ENCODE measurements at regions not wholly inside any gene's neighbourhood (a gene's known extent, or its start where the extent isn't known, plus 50 kb on each side); places are given as distances from the start of the nearest gene placed in this dataset.

DNA sequence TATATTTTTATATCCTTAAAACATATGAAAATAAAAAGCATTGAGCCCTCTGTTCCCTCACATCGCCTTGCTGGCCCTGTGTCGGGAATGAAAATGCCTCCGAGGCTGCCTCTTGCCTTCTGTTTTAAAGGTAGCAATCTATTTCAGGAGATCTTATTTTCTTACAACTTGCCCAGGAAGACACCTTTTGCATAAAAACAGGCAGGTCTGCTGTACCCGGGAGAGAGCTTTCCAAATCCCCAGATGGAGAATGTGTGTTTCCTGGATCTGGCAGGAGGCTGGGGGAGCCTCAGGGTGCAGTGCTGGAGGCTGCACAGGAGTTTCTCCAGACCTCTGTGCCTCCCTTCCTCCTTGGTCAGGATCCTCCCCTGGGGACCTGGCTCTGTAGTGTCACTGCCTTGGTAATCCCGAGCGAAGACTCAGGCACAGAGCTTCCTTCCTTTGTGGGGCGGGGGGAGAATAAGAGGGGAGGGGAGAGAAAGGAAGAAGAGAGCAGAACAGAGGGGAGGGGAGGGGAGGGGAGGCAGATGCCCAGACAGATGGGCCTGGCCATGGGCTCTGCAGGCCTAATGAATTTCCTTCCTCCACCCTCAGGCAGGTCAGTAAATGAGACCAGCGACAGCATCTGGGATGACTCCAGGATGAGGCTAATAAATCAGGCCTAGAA is 104.0 kb upstream of the BOD1 start:
- peaks cover 4% of the 10 kb centered on the region for H3K27me3 Mint-ChIP-seq (ENCODE audit: low read depth)
- no peaks in the 10 kb centered on the region for H3K9me3 Mint-ChIP-seq
- H3K4me1 Mint-ChIP-seq (ENCODE audit: low read depth): no peaks in the 10 kb centered on the region
- no peak overlapping the region for H3K27ac Mint-ChIP-seq
- H3K4me3 Mint-ChIP-seq: no peak overlapping the region
- no peaks in the 10 kb centered on the region for H3K36me3 Mint-ChIP-seq (ENCODE audit: low read depth)

DNA sequence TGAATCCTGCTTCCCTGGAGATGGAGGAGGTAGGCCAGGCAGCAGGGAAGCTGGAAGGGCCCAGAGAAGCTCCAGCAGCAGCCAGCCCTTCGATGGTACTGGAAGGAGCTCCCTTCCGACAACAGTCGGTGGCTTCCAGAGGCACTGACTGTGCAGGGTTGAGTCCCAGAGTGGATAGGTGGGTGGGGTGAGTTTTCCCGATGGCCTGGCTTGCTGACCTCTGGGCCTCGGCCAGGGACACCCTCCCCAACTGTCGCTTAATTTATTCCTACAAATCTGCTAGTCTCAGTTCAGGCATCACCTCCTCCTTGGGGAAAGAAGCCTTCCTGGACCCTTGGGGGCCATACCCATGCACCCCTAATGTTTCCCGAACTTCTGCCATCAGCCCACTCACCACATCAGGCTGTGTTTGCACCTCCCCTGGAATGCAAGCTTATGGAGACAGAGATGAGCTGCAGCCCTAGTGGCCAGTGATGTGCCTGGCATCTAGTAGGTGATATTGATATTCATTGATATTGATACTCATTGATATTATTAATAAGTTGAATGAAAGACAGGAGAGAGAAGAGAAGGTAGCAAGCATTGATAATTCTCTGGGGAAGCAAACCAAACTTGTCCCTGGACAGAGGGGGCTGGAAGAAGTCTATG is 104.6 kb upstream of the BOD1 start:
- no peaks in the 10 kb centered on the region for H3K36me3 Mint-ChIP-seq (ENCODE audit: low read depth)
- H3K4me1 Mint-ChIP-seq (ENCODE audit: low read depth): no peaks in the 10 kb centered on the region
- H3K27me3 Mint-ChIP-seq (ENCODE audit: low read depth): no peaks in the 10 kb centered on the region
- no peak overlapping the region for H3K4me3 Mint-ChIP-seq
- no peaks in the 10 kb centered on the region for H3K9me3 Mint-ChIP-seq
- H3K27ac Mint-ChIP-seq: no peak overlapping the region

DNA sequence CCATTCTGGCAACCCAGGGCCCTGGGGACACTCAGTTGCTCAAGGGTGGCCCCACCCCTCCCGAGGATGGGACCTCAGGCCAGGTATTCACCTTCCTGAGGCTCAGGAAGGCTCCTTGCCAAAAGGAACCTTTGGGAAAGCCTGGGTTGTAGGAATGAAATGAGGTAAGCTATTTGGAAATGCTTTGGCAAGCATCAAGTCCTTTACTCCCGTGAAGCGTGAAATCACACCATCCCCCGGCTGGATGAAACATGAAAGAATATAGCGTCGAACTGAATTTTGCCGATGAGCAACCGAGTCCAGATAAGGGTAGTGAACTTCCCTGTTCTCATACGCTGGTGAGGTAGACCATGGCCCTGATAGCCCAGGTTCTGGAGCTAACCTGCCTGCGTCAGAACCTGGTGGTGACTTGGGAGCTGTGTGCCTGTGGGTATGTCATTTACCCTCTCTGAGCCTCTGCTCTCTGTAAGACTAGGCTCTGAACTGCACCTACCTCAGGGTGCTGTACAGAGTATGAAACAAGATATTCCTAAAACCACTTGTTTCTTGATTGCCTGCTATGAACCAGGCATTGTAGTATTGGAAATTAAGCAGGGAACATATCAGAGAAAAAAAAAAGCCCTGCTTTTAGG is 105.3 kb upstream of the BOD1 start:
- no peak overlapping the region for H3K27ac Mint-ChIP-seq
- no peaks in the 10 kb centered on the region for H3K9me3 Mint-ChIP-seq
- no peak overlapping the region for H3K4me3 Mint-ChIP-seq
- H3K27me3 Mint-ChIP-seq (ENCODE audit: low read depth): no peaks in the 10 kb centered on the region
- H3K36me3 Mint-ChIP-seq (ENCODE audit: low read depth): no peaks in the 10 kb centered on the region
- no peaks in the 10 kb centered on the region for H3K4me1 Mint-ChIP-seq (ENCODE audit: low read depth)

- H3K27me3 Mint-ChIP-seq (ENCODE audit: low read depth): no peaks in the 10 kb centered on the region
- H3K4me1 Mint-ChIP-seq (ENCODE audit: low read depth): no peaks in the 10 kb centered on the region
- no peaks in the 10 kb centered on the region for H3K36me3 Mint-ChIP-seq (ENCODE audit: low read depth)
- no peak overlapping the region for H3K27ac Mint-ChIP-seq
- no peak overlapping the region for H3K4me3 Mint-ChIP-seq
- no peaks in the 10 kb centered on the region for H3K9me3 Mint-ChIP-seq
These were observed 110.6 kb upstream of the BOD1 start for GRCh38 chr5:173726846-173727557.

- H3K27me3 Mint-ChIP-seq (ENCODE audit: low read depth): no peaks in the 10 kb centered on the region
- H3K4me1 Mint-ChIP-seq (ENCODE audit: low read depth): no peaks in the 10 kb centered on the region
- H3K9me3 Mint-ChIP-seq: no peaks in the 10 kb centered on the region
- no peak overlapping the region for H3K4me3 Mint-ChIP-seq
- H3K36me3 Mint-ChIP-seq (ENCODE audit: low read depth): no peaks in the 10 kb centered on the region
- no peak overlapping the region for H3K27ac Mint-ChIP-seq
These were observed 111.7 kb upstream of the BOD1 start for GRCh38 chr5:173727839-173728778.

DNA sequence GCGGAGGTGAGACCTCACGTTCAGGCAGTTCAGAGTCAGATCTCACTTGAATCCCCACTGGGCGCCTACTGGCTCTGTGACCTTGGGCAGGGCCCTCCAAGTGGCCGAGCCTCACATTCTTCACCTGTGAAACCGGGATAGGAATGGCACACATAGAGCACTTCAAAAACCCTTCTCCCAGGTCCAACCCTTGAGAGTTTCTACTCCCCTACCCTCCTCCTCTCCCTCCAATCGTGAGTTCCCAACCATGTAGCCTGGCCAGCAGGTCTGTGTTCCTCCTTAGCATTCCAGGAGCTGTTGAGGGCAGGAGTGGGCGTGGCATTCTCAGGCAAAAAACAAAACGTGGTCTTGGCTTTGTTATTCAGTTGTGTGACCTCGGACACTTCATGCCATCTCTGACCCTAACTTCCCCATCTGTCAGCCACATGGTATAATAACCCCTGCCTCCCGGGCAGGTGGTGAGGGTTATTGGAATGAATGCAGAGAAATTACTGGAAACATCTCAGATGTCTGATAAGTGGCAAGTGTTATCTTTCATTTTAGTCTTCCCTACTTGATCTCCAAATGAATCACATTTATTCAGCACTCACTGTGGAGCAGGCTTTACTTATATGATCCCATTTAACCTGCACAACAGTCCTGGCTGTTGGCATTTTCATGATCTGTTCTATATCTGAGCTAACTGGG is 112.8 kb upstream of the BOD1 start:
- Mint-ChIP-seq H3K27ac (no peak overlapping the region), H3K4me3 (no peak overlapping the region), H3K4me1 (ENCODE audit: low read depth) (no peaks in the 10 kb centered on the region), H3K27me3 (ENCODE audit: low read depth) (no peaks in the 10 kb centered on the region), H3K9me3 (no peaks in the 10 kb centered on the region), H3K36me3 (ENCODE audit: low read depth) (no peaks in the 10 kb centered on the region)

DNA sequence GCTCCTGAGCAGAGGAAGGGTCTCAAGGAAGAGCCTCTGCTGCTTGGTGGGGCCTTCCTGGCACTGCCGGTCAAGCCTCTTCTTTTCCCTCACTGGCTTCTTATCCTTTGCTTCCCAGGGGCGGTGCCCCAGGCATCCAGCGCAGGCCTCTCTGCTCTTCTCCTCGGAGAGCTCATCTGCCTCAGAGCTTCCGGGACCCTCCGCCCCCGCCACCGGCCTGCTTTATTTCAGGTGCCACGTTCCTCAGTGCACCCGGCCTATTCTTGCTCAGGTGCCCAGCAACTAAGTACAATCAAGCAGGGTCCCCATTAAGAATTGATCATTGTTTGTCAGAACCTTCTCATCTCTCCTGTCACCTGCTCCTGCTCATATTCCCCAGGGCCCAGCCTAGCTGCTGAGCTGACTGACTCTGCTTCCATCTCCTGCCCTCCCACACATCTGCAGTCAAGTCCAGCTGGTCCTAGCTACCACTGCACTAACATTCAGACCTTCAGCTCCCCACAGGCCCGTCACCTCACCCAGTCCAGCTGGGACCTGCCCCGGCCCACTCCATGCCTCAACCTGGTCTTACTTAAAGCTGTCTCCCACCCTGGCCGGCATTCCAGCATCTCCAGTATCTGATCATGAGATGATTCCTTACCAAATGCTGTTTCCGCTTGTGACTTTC is 114.3 kb upstream of the BOD1 start:
- Mint-ChIP-seq H3K4me1 (ENCODE audit: low read depth) (no peaks in the 10 kb centered on the region), H3K36me3 (ENCODE audit: low read depth) (no peaks in the 10 kb centered on the region), H3K27me3 (ENCODE audit: low read depth) (no peaks in the 10 kb centered on the region), H3K4me3 (no peak overlapping the region), H3K9me3 (no peaks in the 10 kb centered on the region), H3K27ac (no peak overlapping the region)

- no peak overlapping the region for H3K27ac Mint-ChIP-seq
- H3K4me3 Mint-ChIP-seq: no peak overlapping the region
- no peaks in the 10 kb centered on the region for H3K9me3 Mint-ChIP-seq
- H3K4me1 Mint-ChIP-seq (ENCODE audit: low read depth): no peaks in the 10 kb centered on the region
- H3K36me3 Mint-ChIP-seq (ENCODE audit: low read depth): no peaks in the 10 kb centered on the region
- no peaks in the 10 kb centered on the region for H3K27me3 Mint-ChIP-seq (ENCODE audit: low read depth)
These were observed 116.6 kb upstream of the BOD1 start for GRCh38 chr5:173733021-173733420.

- H3K27ac Mint-ChIP-seq: no peak overlapping the region
These were observed 117.0 kb upstream of the BOD1 start for GRCh38 chr5:173733425-173733824.

DNA sequence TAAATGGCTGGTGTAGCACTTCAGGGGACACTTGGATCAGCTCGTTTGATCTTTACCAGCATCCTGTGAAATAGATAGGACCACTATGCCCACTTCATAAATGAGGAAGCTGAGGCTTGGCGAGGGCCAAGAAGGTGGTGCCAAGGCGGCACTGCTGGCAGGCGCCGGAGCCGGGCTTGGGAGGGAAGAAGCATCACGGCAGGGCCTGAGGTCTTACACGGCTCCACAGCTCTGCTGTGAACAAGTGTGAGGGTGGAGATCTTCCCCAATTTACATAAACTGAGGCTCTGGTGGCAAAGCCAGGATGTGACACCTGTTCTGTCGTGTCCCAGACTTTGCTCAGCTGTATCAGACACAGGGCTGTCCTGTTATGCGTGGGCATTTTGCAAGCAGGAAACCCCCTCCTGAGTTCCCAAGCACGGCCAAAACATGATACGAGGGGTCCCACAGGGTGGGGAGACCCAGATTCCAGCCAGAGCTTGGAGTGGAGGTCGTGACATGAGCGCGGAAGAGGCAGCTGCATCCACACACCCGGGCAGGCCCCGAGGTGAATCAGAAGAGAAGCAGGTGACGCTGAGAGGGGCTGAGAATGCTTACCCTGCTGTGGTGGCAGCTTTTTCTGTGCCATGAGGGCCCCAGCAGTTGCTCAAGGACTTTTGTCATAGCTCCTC is 117.5 kb upstream of the BOD1 start:
- Mint-ChIP-seq H3K4me3 (no peak overlapping the region), H3K27ac (no peak overlapping the region), H3K27me3 (ENCODE audit: low read depth) (no peaks in the 10 kb centered on the region), H3K36me3 (ENCODE audit: low read depth) (no peaks in the 10 kb centered on the region), H3K9me3 (no peaks in the 10 kb centered on the region), H3K4me1 (ENCODE audit: low read depth) (no peaks in the 10 kb centered on the region)

More at GRCh38 chr5:173733425-173733824, 117.0 kb upstream of the BOD1 start:
- H3K4me3 Mint-ChIP-seq: no peak overlapping the region
- no peaks in the 10 kb centered on the region for H3K9me3 Mint-ChIP-seq
- no peaks in the 10 kb centered on the region for H3K36me3 Mint-ChIP-seq (ENCODE audit: low read depth)
- H3K27me3 Mint-ChIP-seq (ENCODE audit: low read depth): no peaks in the 10 kb centered on the region
- no peaks in the 10 kb centered on the region for H3K4me1 Mint-ChIP-seq (ENCODE audit: low read depth)

- H3K27me3 Mint-ChIP-seq (ENCODE audit: low read depth): no peaks in the 10 kb centered on the region
- no peaks in the 10 kb centered on the region for H3K36me3 Mint-ChIP-seq (ENCODE audit: low read depth)
- H3K4me3 Mint-ChIP-seq: no peak overlapping the region
- H3K4me1 Mint-ChIP-seq (ENCODE audit: low read depth): no peaks in the 10 kb centered on the region
- no peak overlapping the region for H3K27ac Mint-ChIP-seq
- no peaks in the 10 kb centered on the region for H3K9me3 Mint-ChIP-seq
These were observed 118.3 kb upstream of the BOD1 start for GRCh38 chr5:173734716-173735115.

- Mint-ChIP-seq H3K9me3 (no peaks in the 10 kb centered on the region), H3K27me3 (ENCODE audit: low read depth) (no peaks in the 10 kb centered on the region), H3K27ac (no peak overlapping the region), H3K36me3 (ENCODE audit: low read depth) (no peaks in the 10 kb centered on the region), H3K4me1 (ENCODE audit: low read depth) (no peaks in the 10 kb centered on the region), H3K4me3 (no peak overlapping the region)
These were observed 118.7 kb upstream of the BOD1 start for GRCh38 chr5:173735184-173735583.

DNA sequence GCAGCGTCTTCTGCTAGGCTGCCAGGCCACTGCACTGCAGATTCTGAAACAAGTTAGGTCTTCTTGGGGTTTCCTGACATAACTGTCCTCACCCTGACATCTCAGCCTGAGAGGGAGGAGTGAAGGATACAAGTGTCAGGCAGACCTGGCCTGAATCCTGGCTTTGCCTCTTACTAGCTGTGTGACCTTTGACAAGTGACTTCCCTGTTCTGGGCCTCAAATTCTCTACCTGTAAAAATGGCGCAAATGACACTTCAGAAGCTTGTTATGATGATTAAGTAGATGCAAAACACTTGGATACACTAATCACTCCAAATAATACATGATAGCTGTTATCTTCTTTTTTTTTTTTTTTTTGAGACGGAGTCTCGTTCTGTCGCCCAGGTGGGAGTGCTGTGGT is 119.2 kb upstream of the BOD1 start:
- H3K36me3 Mint-ChIP-seq (ENCODE audit: low read depth): no peaks in the 10 kb centered on the region
- no peaks in the 10 kb centered on the region for H3K9me3 Mint-ChIP-seq
- H3K27ac Mint-ChIP-seq: no peak overlapping the region
- no peak overlapping the region for H3K4me3 Mint-ChIP-seq
- no peaks in the 10 kb centered on the region for H3K4me1 Mint-ChIP-seq (ENCODE audit: low read depth)
- no peaks in the 10 kb centered on the region for H3K27me3 Mint-ChIP-seq (ENCODE audit: low read depth)
